ENCODE measurements at regions not wholly inside any gene's neighbourhood (a gene's known extent, or its start where the extent isn't known, plus 50 kb on each side); places are given as distances from the start of the nearest gene placed in this dataset.

DNA sequence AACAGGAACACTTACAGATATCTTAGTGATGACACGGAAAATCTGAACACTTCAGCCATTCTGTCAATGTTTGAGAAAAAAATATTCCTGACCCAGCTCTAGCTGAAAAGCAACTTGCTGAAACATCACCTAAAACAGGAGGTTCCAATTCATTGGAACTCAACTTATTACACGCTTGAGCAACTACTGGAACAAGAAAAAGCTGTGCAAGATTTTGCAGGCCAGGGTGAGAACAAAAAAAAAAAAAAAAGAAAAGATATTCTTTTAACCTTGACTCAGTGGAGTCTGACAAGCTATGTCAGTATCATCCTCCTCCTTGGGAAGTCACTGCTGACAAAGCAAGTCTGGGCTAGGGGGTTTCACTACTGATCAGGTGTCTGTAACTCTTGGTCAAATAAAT, 351.0 kb downstream of the SS18 start:
- Histone ChIP-seq H3K4me3 (ENCODE audit: low read depth, low read length, poor library complexity, severe bottlenecking) (no peak overlapping the region), H3K27ac (ENCODE audit: low read depth, low read length, poor library complexity, severe bottlenecking) (no peak overlapping the region), H3K9me3 (ENCODE audit: low read depth, low read length, poor library complexity, severe bottlenecking) (no peaks in the 10 kb centered on the region), H3K36me3 (ENCODE audit: insufficient read depth, low read length, poor library complexity, severe bottlenecking) (no peaks in the 10 kb centered on the region), H3K27me3 (replicated peaks; ENCODE audit: insufficient read depth, low read depth, low read length, poor library complexity) (no peaks in the 10 kb centered on the region), H3K4me1 (ENCODE audit: insufficient read depth, low read length, poor library complexity, severe bottlenecking) (no peaks in the 10 kb centered on the region)
- BruUV-seq (replicated peaks): no TSS peak
- intact Hi-C loops (cut with micrococcal nuclease; ENCODE audit: unreplicated experiment): no loop called here
- TF ChIP-seq, protein P1, sequence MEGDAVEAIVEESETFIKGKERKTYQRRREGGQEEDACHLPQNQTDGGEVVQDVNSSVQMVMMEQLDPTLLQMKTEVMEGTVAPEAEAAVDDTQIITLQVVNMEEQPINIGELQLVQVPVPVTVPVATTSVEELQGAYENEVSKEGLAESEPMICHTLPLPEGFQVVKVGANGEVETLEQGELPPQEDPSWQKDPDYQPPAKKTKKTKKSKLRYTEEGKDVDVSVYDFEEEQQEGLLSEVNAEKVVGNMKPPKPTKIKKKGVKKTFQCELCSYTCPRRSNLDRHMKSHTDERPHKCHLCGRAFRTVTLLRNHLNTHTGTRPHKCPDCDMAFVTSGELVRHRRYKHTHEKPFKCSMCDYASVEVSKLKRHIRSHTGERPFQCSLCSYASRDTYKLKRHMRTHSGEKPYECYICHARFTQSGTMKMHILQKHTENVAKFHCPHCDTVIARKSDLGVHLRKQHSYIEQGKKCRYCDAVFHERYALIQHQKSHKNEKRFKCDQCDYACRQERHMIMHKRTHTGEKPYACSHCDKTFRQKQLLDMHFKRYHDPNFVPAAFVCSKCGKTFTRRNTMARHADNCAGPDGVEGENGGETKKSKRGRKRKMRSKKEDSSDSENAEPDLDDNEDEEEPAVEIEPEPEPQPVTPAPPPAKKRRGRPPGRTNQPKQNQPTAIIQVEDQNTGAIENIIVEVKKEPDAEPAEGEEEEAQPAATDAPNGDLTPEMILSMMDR (conservative IDR thresholded peaks at IDR 0.05; ENCODE audit: low read depth, low read length): no peak
- TF ChIP-seq EZH2 (IDR thresholded peaks at IDR 0.05; ENCODE audit: borderline replicate concordance, low read depth, low read length, poor library complexity, severe bottlenecking): no peak
- CTCF ChIA-PET: no interaction called here
- no peak for DNase-seq (ENCODE audit: low spot score)
- POLR2A ChIA-PET (ENCODE audit: low non-redundant PET): no interaction called here

DNA sequence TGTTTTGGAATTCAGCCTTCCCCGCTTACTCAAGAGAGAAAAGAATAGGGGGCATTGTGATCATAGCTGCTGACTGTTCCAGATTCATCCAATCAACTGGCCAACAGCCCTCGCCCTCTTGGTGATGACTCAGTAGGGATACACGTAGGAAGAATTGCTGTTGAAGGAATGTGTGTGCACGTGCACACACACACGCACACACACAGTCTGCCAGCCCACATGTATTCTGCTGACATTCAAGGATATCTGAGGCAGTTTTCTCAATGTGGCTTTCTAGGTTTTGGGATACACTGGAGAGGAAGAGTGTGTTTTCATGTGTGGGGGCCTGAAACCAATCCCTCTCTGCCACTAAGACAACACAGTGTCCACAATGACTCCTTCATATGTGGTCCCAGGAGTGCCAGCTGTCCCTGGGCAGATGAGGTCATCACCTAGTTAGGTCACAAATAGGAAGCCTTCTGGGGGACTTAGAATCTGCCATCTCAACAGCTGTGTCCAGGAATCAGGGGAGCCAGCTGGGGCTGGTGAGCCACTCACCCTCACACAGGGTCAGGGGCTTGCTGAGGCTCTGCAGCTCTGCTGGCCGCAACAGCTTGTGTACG, 352.6 kb downstream of the SS18 start:
- no peak for DNase-seq (ENCODE audit: low spot score)
- Histone ChIP-seq H3K27me3 (replicated peaks; ENCODE audit: insufficient read depth, low read depth, low read length, poor library complexity) (no peaks in the 10 kb centered on the region), H3K36me3 (ENCODE audit: insufficient read depth, low read length, poor library complexity, severe bottlenecking) (no peaks in the 10 kb centered on the region), H3K27ac (ENCODE audit: low read depth, low read length, poor library complexity, severe bottlenecking) (no peak overlapping the region), H3K9me3 (ENCODE audit: low read depth, low read length, poor library complexity, severe bottlenecking) (no peaks in the 10 kb centered on the region), H3K4me1 (ENCODE audit: insufficient read depth, low read length, poor library complexity, severe bottlenecking) (no peaks in the 10 kb centered on the region), H3K4me3 (ENCODE audit: low read depth, low read length, poor library complexity, severe bottlenecking) (no peak overlapping the region)
- POLR2A ChIA-PET (ENCODE audit: low non-redundant PET): no interaction called here
- intact Hi-C loops (cut with micrococcal nuclease; ENCODE audit: unreplicated experiment): no loop called here
- TF ChIP-seq, protein P1 (conservative IDR thresholded peaks at IDR 0.05; ENCODE audit: low read depth, low read length): no peak
- TF ChIP-seq EZH2 (IDR thresholded peaks at IDR 0.05; ENCODE audit: borderline replicate concordance, low read depth, low read length, poor library complexity, severe bottlenecking): no peak
- CTCF ChIA-PET: no interaction called here
- BruUV-seq (replicated peaks): no TSS peak

DNA sequence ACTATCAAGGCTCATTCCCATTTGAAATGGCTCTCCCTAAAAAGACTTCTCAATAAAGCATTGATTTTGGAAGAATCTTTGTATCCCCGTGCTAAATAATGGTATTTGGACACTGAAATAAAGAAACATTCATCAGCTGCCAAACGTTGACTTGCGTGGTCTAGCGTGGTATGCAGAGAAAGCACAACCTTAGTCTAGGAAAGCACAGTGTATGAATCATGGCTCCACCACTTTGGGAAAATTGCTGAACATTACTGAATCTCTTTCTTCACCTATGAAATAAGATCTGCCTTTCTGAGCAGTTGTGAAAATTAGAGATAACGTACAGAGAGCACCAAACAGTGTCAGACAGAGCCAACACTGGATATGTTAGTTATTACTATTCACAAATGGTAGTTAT, 353.9 kb downstream of the SS18 start:
- no peak for DNase-seq (ENCODE audit: low spot score)
- Histone ChIP-seq H3K4me1 (ENCODE audit: insufficient read depth, low read length, poor library complexity, severe bottlenecking) (no peaks in the 10 kb centered on the region), H3K4me3 (ENCODE audit: low read depth, low read length, poor library complexity, severe bottlenecking) (no peak overlapping the region), H3K9me3 (ENCODE audit: low read depth, low read length, poor library complexity, severe bottlenecking) (no peaks in the 10 kb centered on the region), H3K27me3 (replicated peaks; ENCODE audit: insufficient read depth, low read depth, low read length, poor library complexity) (no peaks in the 10 kb centered on the region), H3K36me3 (ENCODE audit: insufficient read depth, low read length, poor library complexity, severe bottlenecking) (no peaks in the 10 kb centered on the region), H3K27ac (ENCODE audit: low read depth, low read length, poor library complexity, severe bottlenecking) (no peak overlapping the region)
- TF ChIP-seq, protein P1 (conservative IDR thresholded peaks at IDR 0.05; ENCODE audit: low read depth, low read length): no peak
- TF ChIP-seq EZH2 (IDR thresholded peaks at IDR 0.05; ENCODE audit: borderline replicate concordance, low read depth, low read length, poor library complexity, severe bottlenecking): no peak
- no TSS peak for BruUV-seq (replicated peaks)
- intact Hi-C loops (cut with micrococcal nuclease; ENCODE audit: unreplicated experiment): no loop called here
- CTCF ChIA-PET: no interaction called here
- POLR2A ChIA-PET (ENCODE audit: low non-redundant PET): no interaction called here

All from A673 (cell line).